ENCODE measurements at regions not wholly inside any gene's neighbourhood (a gene's known extent, or its start where the extent isn't known, plus 50 kb on each side); places are given as distances from the start of the nearest gene placed in this dataset.

DNA sequence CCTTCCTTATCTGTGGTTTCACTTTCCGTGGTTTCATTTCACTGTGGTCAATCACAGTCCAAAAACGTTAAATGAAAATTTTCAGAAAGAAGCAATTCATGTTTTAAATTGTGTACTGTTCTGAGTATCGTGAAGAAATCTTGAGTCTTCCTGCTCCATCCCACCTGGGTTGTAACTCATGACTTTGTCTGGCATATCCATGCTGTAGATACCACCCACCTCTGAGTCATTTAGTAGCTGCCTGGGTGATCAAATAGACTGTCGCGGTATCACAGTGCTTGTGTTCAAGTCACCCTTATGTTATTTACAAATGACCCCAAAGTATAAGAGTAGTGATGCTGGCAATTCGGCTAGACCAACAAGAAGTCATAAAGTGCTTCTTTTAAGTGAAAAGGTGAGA is 521.2 kb downstream of the AACS start:
- no peak for TF ChIP-seq POLR2AphosphoS5 (IDR thresholded peaks at IDR 0.05)
- TF ChIP-seq, protein P1, sequence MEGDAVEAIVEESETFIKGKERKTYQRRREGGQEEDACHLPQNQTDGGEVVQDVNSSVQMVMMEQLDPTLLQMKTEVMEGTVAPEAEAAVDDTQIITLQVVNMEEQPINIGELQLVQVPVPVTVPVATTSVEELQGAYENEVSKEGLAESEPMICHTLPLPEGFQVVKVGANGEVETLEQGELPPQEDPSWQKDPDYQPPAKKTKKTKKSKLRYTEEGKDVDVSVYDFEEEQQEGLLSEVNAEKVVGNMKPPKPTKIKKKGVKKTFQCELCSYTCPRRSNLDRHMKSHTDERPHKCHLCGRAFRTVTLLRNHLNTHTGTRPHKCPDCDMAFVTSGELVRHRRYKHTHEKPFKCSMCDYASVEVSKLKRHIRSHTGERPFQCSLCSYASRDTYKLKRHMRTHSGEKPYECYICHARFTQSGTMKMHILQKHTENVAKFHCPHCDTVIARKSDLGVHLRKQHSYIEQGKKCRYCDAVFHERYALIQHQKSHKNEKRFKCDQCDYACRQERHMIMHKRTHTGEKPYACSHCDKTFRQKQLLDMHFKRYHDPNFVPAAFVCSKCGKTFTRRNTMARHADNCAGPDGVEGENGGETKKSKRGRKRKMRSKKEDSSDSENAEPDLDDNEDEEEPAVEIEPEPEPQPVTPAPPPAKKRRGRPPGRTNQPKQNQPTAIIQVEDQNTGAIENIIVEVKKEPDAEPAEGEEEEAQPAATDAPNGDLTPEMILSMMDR (IDR thresholded peaks at IDR 0.05), result no peak

Measured in prostate gland (tissue), 2 donors.